ENCODE measurements at regions not wholly inside any gene's neighbourhood (a gene's known extent, or its start where the extent isn't known, plus 50 kb on each side); places are given as distances from the start of the nearest gene placed in this dataset.
"Not testable (repeated sequence)": the region's sequence is repeated elsewhere in the genome, so short reads cannot be mapped to it uniquely, and the experiment has no call there.

GRCh38 chr1:157197906-157198435, 59.8 kb upstream of the ETV3 start:
- TF ChIP-seq CTCF (IDR thresholded peaks at IDR 0.05; ENCODE audit: unreplicated experiment), result no peak
- peaks cover 9% of the 10 kb centered on the region for H3K27me3 Mint-ChIP-seq (ENCODE audit: unreplicated experiment)
- DNase-seq (ENCODE audit: low spot score), result no peak
- H3K4me3 Mint-ChIP-seq (ENCODE audit: unreplicated experiment), result no peak overlapping the region
- no peaks in the 10 kb centered on the region for H3K9me3 Mint-ChIP-seq (ENCODE audit: unreplicated experiment)
- no peaks in the 10 kb centered on the region for H3K36me3 Mint-ChIP-seq (ENCODE audit: low read depth, unreplicated experiment)
- H3K27ac Mint-ChIP-seq (ENCODE audit: unreplicated experiment), result no peak overlapping the region
- peaks cover 21% of the 10 kb centered on the region for H3K4me1 Mint-ChIP-seq (ENCODE audit: unreplicated experiment)

GRCh38 chr1:157196670-157197456, 58.7 kb upstream of the ETV3 start:
- H3K9me3 Mint-ChIP-seq (ENCODE audit: unreplicated experiment); H3K4me3 Mint-ChIP-seq (ENCODE audit: unreplicated experiment); H3K36me3 Mint-ChIP-seq (ENCODE audit: low read depth, unreplicated experiment); DNase-seq (ENCODE audit: low spot score); H3K27me3 Mint-ChIP-seq (ENCODE audit: unreplicated experiment): not testable (repeated sequence)
- peaks cover 15% of the 10 kb centered on the region for H3K4me1 Mint-ChIP-seq (ENCODE audit: unreplicated experiment)
- peak; percentile 44 for TF ChIP-seq CTCF (IDR thresholded peaks at IDR 0.05; ENCODE audit: unreplicated experiment)
- H3K27ac Mint-ChIP-seq (ENCODE audit: unreplicated experiment), result peak overlapping the region; percentile 34

- Mint-ChIP-seq H3K27me3 (ENCODE audit: unreplicated experiment) (peaks cover 9% of the 10 kb centered on the region), H3K36me3 (ENCODE audit: low read depth, unreplicated experiment) (no peaks in the 10 kb centered on the region), H3K4me3 (ENCODE audit: unreplicated experiment) (no peak overlapping the region), H3K9me3 (ENCODE audit: unreplicated experiment) (no peaks in the 10 kb centered on the region), H3K4me1 (ENCODE audit: unreplicated experiment) (peaks cover 13% of the 10 kb centered on the region), H3K27ac (ENCODE audit: unreplicated experiment) (no peak overlapping the region)
- no peak for DNase-seq (ENCODE audit: low spot score)
- TF ChIP-seq CTCF (IDR thresholded peaks at IDR 0.05; ENCODE audit: unreplicated experiment), result no peak
Observed at GRCh38 chr1:157196245-157196543, 58.0 kb upstream of the ETV3 start.

GRCh38 chr1:157195521-157196244, 57.5 kb upstream of the ETV3 start:
- H3K27me3 Mint-ChIP-seq (ENCODE audit: unreplicated experiment), result peaks cover 9% of the 10 kb centered on the region

More at GRCh38 chr1:157195521-157196244, 57.5 kb upstream of the ETV3 start:
- H3K36me3 Mint-ChIP-seq (ENCODE audit: low read depth, unreplicated experiment), result no peaks in the 10 kb centered on the region
- H3K4me1 Mint-ChIP-seq (ENCODE audit: unreplicated experiment), result peaks cover 8% of the 10 kb centered on the region
- H3K4me3 Mint-ChIP-seq (ENCODE audit: unreplicated experiment), result no peak overlapping the region
- H3K9me3 Mint-ChIP-seq (ENCODE audit: unreplicated experiment), result no peaks in the 10 kb centered on the region
- H3K27ac Mint-ChIP-seq (ENCODE audit: unreplicated experiment), result no peak overlapping the region
- no peak for DNase-seq (ENCODE audit: low spot score)
- TF ChIP-seq CTCF (IDR thresholded peaks at IDR 0.05; ENCODE audit: unreplicated experiment), result no peak

All from endothelial cell (in vitro differentiated cells).